ENCODE measurements at regions not wholly inside any gene's neighbourhood (a gene's known extent, or its start where the extent isn't known, plus 50 kb on each side); places are given as distances from the start of the nearest gene placed in this dataset.

GRCh38 chr1:30540611-30541192 lies 182.7 kb downstream of the MATN1 start:
- TF ChIP-seq POLR2AphosphoS5 (IDR thresholded peaks at IDR 0.05; ENCODE audit: low read depth, low read length) (no peak), TAF1 (IDR thresholded peaks at IDR 0.05; ENCODE audit: borderline replicate concordance, insufficient read depth, low read length) (no peak)

Data from PFSK-1 (cell line).